ENCODE measurements at regions not wholly inside any gene's neighbourhood (a gene's known extent, or its start where the extent isn't known, plus 50 kb on each side); places are given as distances from the start of the nearest gene placed in this dataset.
"Not testable (repeated sequence)": the region's sequence is repeated elsewhere in the genome, so short reads cannot be mapped to it uniquely, and the experiment has no call there.

GRCh38 chr12:60714141-60714900 is 1118.5 kb downstream of the SLC16A7 start:
- ATAC-seq (no peak), DNase-seq (no peak)

GRCh38 chr12:60724475-60724874 is 1128.6 kb downstream of the SLC16A7 start:
- ATAC-seq (no peak), DNase-seq (no peak)

GRCh38 chr12:60724984-60725383 is 1129.2 kb downstream of the SLC16A7 start:
- ATAC-seq (no peak), DNase-seq (no peak)

GRCh38 chr12:60752589-60752988 is 1156.8 kb downstream of the SLC16A7 start:
- no peak for DNase-seq
- ATAC-seq: no peak

GRCh38 chr12:60758224-60758623 is 1162.4 kb downstream of the SLC16A7 start:
- no peak for ATAC-seq
- no peak for DNase-seq

- no peak for DNase-seq
- ATAC-seq: no peak
Measured at GRCh38 chr12:60760965-60761364, 1165.1 kb downstream of the SLC16A7 start.

GRCh38 chr12:60801166-60801565 is 1205.3 kb downstream of the SLC16A7 start:
- not testable (repeated sequence) for ATAC-seq, DNase-seq

- DNase-seq (no peak), ATAC-seq (no peak)
Measured at GRCh38 chr12:60803147-60803546, 1207.3 kb downstream of the SLC16A7 start.

GRCh38 chr12:60805364-60805763 is 1209.5 kb downstream of the SLC16A7 start:
- DNase-seq (no peak), ATAC-seq (no peak)

- ATAC-seq: no peak
- DNase-seq: no peak
Measured at GRCh38 chr12:60819794-60820193, 1224.0 kb downstream of the SLC16A7 start.

GRCh38 chr12:60822580-60822979 is 1226.8 kb downstream of the SLC16A7 start:
- DNase-seq: no peak
- ATAC-seq: no peak

GRCh38 chr12:60830381-60830780 is 1234.6 kb downstream of the SLC16A7 start:
- no peak for DNase-seq

GRCh38 chr12:60832290-60832689 is 1236.5 kb downstream of the SLC16A7 start:
- ATAC-seq (no peak), DNase-seq (no peak)

More at GRCh38 chr12:60830381-60830780, 1234.6 kb downstream of the SLC16A7 start:
- ATAC-seq: no peak

GRCh38 chr12:60834372-60834771 is 1238.5 kb downstream of the SLC16A7 start:
- DNase-seq (no peak), ATAC-seq (no peak)

- ATAC-seq: no peak
- no peak for DNase-seq
Measured at GRCh38 chr12:60834806-60835205, 1239.0 kb downstream of the SLC16A7 start.

- ATAC-seq (no peak), DNase-seq (no peak)
Measured at GRCh38 chr12:60836651-60837050, 1240.8 kb downstream of the SLC16A7 start.

- ATAC-seq: no peak
- no peak for DNase-seq
Measured at GRCh38 chr12:60842181-60842580, 1246.4 kb downstream of the SLC16A7 start.

- ATAC-seq (no peak), DNase-seq (no peak)
Measured at GRCh38 chr12:60844101-60844500, 1248.3 kb downstream of the SLC16A7 start.

GRCh38 chr12:60844875-60845274 is 1249.0 kb downstream of the SLC16A7 start:
- DNase-seq (no peak), ATAC-seq (no peak)

GRCh38 chr12:60845696-60846095 is 1249.9 kb downstream of the SLC16A7 start:
- DNase-seq (no peak), ATAC-seq (no peak)

GRCh38 chr12:60847281-60847680 is 1251.5 kb downstream of the SLC16A7 start:
- ATAC-seq (no peak), DNase-seq (no peak)

- DNase-seq (no peak), ATAC-seq (no peak)
Measured at GRCh38 chr12:60849723-60850122, 1253.9 kb downstream of the SLC16A7 start.

- ATAC-seq: no peak
- no peak for DNase-seq
Measured at GRCh38 chr12:60853407-60853806, 1257.6 kb downstream of the SLC16A7 start.

- no peak for DNase-seq
- ATAC-seq: no peak
Measured at GRCh38 chr12:60863421-60863820, 1267.6 kb downstream of the SLC16A7 start.

All from stimulated activated naive CD8-positive, alpha-beta T cell treated with anti-CD3 and anti-CD28 coated beads, Interleukin-15, Interleukin-2, amounts not matched to agents 100 U/mL and 50 U/mL, for 24 hours (primary cell).